ENCODE measurements at regions not wholly inside any gene's neighbourhood (a gene's known extent, or its start where the extent isn't known, plus 50 kb on each side); places are given as distances from the start of the nearest gene placed in this dataset.

- Histone ChIP-seq H3K27me3 (ENCODE audit: insufficient read depth, low read depth, low read length) (no peaks in the 10 kb centered on the region), H3K9ac (ENCODE audit: low read length) (no peak overlapping the region), H3K4me2 (ENCODE audit: low read length) (no peak overlapping the region), H4K20me1 (ENCODE audit: insufficient read depth) (no peaks in the 10 kb centered on the region), H3K36me3 (ENCODE audit: insufficient read depth, low read length) (no peaks in the 10 kb centered on the region), H3K9me3 (ENCODE audit: low read length) (no peaks in the 10 kb centered on the region), H3K9me2 (ENCODE audit: insufficient read depth, low read length) (no peaks in the 10 kb centered on the region), H2AFZ (ENCODE audit: low read depth, low read length) (no peak overlapping the region), H3K4me3 (ENCODE audit: low read length) (no peak overlapping the region), H3K27ac (ENCODE audit: low read length) (no peak overlapping the region), H3K79me2 (replicated peaks; ENCODE audit: insufficient read depth, low read length) (no peaks in the 10 kb centered on the region), H3F3A (ENCODE audit: insufficient read depth, low read length, poor library complexity, severe bottlenecking) (no peaks in the 10 kb centered on the region)
- TF ChIP-seq POLR2AphosphoS5 (IDR thresholded peaks at IDR 0.05) (no peak), TAF1 (IDR thresholded peaks at IDR 0.05; ENCODE audit: low read depth) (no peak), REST (IDR thresholded peaks at IDR 0.05; ENCODE audit: borderline replicate concordance) (no peak), RAD21 (conservative IDR thresholded peaks at IDR 0.05) (no peak), EZH2 (IDR thresholded peaks at IDR 0.05; ENCODE audit: borderline replicate concordance, insufficient read depth, low read length, poor library complexity, severe bottlenecking) (no peak), SMC3 (conservative IDR thresholded peaks at IDR 0.05; ENCODE audit: poor library complexity) (no peak), MXI1 (conservative IDR thresholded peaks at IDR 0.05; ENCODE audit: poor library complexity, severe bottlenecking) (no peak), EP300 (conservative IDR thresholded peaks at IDR 0.05; ENCODE audit: poor library complexity, severe bottlenecking) (no peak)
- TF ChIP-seq, protein P1, sequence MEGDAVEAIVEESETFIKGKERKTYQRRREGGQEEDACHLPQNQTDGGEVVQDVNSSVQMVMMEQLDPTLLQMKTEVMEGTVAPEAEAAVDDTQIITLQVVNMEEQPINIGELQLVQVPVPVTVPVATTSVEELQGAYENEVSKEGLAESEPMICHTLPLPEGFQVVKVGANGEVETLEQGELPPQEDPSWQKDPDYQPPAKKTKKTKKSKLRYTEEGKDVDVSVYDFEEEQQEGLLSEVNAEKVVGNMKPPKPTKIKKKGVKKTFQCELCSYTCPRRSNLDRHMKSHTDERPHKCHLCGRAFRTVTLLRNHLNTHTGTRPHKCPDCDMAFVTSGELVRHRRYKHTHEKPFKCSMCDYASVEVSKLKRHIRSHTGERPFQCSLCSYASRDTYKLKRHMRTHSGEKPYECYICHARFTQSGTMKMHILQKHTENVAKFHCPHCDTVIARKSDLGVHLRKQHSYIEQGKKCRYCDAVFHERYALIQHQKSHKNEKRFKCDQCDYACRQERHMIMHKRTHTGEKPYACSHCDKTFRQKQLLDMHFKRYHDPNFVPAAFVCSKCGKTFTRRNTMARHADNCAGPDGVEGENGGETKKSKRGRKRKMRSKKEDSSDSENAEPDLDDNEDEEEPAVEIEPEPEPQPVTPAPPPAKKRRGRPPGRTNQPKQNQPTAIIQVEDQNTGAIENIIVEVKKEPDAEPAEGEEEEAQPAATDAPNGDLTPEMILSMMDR (IDR thresholded peaks at IDR 0.05; ENCODE audit: poor library complexity, severe bottlenecking), result no peak
These were observed 280.5 kb upstream of the PPP2R2D start for GRCh38 chr10:131620314-131620713.

DNA sequence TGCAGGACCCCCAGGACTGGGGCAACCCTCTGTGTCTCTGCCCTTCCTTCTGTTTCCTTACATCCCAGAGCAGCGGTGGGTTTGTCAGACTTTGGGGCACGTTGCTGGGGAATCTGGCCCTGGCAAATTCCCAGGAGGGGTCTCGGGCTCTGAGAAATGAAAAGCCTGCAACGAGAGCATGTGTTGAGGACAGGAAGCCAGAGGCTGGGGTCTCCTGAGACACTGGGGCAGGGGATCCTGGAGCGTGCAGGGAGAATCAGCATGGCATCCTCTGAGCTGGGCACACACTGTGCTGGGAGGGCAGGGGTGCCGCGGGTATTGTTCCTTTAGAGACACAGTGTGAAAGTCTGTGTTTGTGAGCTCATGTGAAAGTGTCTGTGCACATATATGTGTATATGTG lies 279.9 kb upstream of the PPP2R2D start:
- Histone ChIP-seq H3K4me2 (ENCODE audit: low read length) (no peak overlapping the region), H4K20me1 (ENCODE audit: insufficient read depth) (no peaks in the 10 kb centered on the region), H3K27ac (ENCODE audit: low read length) (no peak overlapping the region), H3F3A (ENCODE audit: insufficient read depth, low read length, poor library complexity, severe bottlenecking) (no peaks in the 10 kb centered on the region), H3K9me2 (ENCODE audit: insufficient read depth, low read length) (no peaks in the 10 kb centered on the region), H3K9ac (ENCODE audit: low read length) (no peak overlapping the region), H3K9me3 (ENCODE audit: low read length) (no peaks in the 10 kb centered on the region), H2AFZ (ENCODE audit: low read depth, low read length) (no peak overlapping the region), H3K36me3 (ENCODE audit: insufficient read depth, low read length) (no peaks in the 10 kb centered on the region), H3K79me2 (replicated peaks; ENCODE audit: insufficient read depth, low read length) (no peaks in the 10 kb centered on the region), H3K27me3 (ENCODE audit: insufficient read depth, low read depth, low read length) (no peaks in the 10 kb centered on the region), H3K4me3 (ENCODE audit: low read length) (no peak overlapping the region)
- no peak for TF ChIP-seq MXI1 (conservative IDR thresholded peaks at IDR 0.05; ENCODE audit: poor library complexity, severe bottlenecking)
- TF ChIP-seq SMC3 (conservative IDR thresholded peaks at IDR 0.05; ENCODE audit: poor library complexity), result no peak
- no peak for TF ChIP-seq POLR2AphosphoS5 (IDR thresholded peaks at IDR 0.05)
- TF ChIP-seq TAF1 (IDR thresholded peaks at IDR 0.05; ENCODE audit: low read depth), result no peak
- no peak for TF ChIP-seq EZH2 (IDR thresholded peaks at IDR 0.05; ENCODE audit: borderline replicate concordance, insufficient read depth, low read length, poor library complexity, severe bottlenecking)
- no peak for TF ChIP-seq RAD21 (conservative IDR thresholded peaks at IDR 0.05)
- TF ChIP-seq EP300 (conservative IDR thresholded peaks at IDR 0.05; ENCODE audit: poor library complexity, severe bottlenecking), result no peak
- TF ChIP-seq, protein P1 (IDR thresholded peaks at IDR 0.05; ENCODE audit: poor library complexity, severe bottlenecking), result no peak
- no peak for TF ChIP-seq REST (IDR thresholded peaks at IDR 0.05; ENCODE audit: borderline replicate concordance)
